Occipital lobe (tissue), 2 donors: ENCODE measurements at regions not wholly inside any gene's neighbourhood (a gene's known extent, or its start where the extent isn't known, plus 50 kb on each side); places are given as distances from the start of the nearest gene placed in this dataset. TPM values are rescaled to one million over a fixed set of nuclear protein-coding genes. Genes with fewer than 3 reads are reported as not detected.
"Not testable (repeated sequence)": the region's sequence is repeated elsewhere in the genome, so short reads cannot be mapped to it uniquely, and the experiment has no call there.

ENCODE experiments used
- DNase-seq: peaks from one replicate; lab custom pipeline; 2025; lab: John Stamatoyannopoulos, UW
- small RNA-seq: library from RNA; depleted of rRNA; stranded (forward); fragments of <200 nt; gene quantifications from one replicate; pipeline ENCODE3, GENCODE V24; 2014

DNA sequence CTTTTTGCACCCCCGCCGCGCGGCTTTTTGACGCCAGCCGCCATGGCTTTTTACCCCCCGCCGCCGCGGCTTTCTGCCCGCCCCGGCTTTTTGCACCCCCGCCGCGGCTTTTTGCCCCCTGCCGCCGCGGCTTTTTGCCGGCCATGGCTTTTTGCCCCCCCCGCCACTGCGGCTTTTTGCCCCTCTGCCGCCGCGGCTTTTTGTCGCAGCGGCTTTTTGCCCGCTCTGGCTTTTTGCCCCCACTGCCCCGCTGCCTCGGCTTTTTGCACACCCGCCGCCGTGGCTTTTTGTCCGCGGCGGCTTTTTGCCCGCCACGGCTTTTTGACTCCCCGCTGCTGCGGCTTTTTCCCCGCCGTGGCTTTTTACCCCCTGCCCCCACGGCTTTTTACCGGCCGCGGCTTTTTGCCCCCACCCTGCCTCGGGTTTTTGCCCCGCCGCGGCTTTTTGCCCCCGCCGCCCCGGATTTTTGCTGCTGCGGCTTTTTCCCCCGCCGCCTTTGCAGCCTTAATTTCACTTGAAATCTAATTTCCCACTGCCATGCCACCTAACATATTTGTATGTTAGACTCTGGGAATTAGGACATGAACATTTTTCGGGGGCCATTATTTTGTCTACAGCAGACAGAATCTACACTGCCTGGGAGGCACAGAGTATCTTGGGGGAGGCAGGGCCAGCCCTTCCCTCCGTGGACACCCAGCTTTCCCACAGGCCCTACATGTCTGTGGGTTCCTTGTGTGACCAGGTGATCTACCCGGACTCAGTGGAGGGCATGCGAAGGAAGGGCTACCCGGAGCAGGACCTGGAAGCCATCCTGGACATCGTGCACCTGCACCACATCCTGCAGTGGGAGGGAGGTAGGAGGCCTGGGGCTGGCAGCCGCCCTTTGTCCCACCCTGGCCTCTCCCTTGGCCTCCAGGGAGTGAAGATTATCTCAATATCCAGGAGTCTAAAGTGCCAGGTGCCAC is 3031.0 kb upstream of the TEKT4 start:
- DNase-seq: no peak

DNA sequence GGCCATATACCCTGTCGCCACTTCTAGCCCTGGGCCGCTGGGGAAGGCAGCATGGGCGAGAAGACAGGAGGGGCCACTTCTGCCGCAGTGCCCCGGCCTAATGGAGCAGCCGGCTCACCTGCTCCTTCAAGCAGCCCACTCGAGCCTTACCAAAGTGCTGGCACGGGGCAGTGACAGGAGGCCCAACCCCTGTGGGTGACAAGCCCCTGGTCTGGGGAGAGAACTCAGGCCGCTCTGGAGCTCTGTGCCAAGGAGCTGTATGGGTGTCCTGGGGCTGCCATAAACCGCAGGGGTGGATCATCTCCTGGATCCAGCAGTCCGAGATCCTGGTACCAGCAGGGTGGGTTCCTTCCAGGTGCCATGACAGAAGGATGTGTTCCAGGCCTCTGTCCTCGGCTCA is 3029.0 kb upstream of the TEKT4 start:
- not testable (repeated sequence) for DNase-seq

DNA sequence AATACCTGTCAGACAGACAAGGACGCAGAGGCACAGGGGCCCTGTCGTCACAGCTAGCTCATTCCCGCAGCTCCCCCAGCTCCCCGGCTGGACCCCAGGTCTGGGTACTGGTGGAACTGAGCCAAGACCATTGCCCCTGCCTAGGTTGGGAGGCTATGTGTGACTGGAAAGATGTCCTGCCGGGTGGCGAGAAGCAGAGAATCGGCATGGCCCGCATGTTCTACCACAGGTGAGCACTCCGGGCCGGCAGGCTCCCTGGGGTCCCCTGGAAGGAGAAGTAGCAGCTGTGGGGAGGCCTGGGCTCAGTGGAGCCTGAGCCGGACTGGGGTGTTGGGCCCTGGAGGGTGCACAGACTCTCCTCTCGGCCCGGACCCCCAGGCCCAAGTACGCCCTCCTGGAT is 3028.3 kb upstream of the TEKT4 start:
- DNase-seq: not testable (repeated sequence)

DNA sequence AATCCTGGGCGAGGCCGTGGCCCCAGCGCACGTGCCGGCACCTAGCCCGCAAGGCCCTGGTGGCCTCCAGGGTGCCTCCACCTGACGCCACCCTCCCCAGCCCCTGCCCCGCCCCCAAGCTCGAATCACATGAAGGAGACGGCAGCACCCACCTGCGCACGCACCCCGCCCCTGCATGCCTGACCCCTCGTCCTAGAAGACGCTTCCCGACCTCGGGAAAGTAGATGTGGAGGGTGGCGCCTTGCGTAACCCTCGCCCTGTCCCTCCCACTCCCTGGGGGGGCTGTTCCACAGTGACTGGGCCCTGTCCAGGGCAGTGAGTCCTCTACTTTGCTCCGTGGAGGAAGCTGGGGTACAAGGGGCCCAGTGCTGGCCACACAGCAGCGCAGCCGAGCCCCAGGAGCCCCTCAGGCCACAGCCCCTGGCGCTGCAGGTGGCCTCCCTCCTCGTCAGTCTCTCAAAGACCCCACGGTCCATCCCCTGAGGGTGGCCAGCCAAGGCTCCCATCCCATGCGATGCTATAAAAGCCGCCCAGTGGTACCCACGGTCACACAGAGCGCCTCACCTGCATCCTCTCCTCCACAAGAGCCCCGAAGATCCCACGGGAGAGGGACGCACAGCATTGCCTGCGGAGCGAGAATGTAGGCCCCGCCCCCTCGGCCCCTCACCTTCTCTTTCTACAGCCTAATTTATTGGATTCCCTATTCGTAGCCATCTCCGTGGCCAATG is 3027.3 kb upstream of the TEKT4 start:
- not testable (repeated sequence) for DNase-seq

DNA sequence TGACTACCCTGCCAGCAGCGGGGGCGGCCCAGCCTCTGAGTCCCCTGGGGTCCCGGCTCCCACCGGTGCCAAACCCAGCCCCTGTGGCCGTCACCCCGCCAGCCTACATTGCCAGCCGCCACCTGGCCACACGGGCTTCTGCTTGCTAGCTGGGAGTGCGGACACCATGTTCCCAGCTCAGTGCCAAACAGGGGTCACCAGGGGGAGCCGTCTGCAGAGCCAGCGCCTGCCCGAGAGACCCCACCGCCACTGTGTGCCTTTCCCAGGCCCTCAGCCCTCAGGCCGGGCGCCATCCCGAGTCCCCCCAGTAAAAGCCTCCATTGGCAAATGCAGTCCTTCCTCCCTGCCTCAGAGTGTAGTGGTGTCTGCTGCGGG is 3026.8 kb upstream of the TEKT4 start:
- DNase-seq: not testable (repeated sequence)

DNA sequence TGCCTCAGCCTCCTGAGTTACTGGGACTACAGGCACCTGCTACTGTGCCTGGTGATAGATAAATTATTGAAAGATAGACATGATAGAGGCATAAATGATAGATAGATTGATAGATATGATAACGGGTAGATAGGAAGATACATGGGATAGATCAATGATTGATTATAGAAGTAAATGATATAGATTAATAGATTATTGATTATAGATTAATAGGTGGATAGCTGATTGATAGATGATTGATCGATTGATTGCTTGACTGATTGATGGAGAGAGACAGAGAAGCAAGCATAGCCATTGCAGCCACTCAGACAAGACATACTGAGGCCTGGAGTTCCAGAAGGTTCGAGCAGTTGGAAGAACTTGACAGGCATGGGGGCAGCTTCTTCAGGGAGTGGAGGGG is 3024.8 kb upstream of the TEKT4 start:
- DNase-seq: not testable (repeated sequence)

DNA sequence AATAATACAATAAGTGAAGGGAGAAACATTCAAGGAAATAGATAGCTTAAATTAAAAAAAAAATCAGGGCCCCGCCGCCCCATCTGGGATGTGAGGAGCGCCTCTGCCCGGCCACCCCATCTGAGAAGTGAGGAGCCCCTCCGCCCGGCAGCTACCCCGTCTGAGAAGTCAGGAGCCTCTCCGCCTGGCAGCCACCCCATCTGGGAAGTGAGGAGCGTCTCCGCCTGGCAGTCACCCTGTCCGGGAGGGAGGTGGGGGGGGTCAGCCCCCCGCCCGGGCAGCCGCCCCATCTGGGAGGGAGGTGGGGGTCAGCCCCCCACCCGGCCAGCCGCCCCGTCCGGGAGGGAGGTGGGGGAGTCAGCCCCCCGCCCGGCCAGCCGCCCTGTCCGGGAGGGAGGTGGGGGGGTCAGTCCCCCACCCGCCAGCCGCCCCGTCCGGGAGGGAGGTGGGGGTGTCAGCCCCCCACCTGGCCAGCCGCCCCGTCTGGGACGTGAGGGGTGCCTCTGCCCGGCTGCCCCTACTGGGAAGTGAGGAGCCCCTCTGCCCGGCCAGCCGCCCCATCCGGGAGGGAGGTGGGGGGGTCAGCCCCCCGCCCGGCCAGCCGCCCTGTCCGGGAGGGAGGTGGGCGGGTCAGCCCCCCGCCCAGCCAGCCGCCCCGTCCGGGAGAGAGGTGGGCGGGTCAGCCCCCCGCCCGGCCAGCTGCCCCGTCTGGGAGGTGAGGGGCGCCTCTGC is 3019.4 kb upstream of the TEKT4 start:
- not testable (repeated sequence) for DNase-seq

DNA sequence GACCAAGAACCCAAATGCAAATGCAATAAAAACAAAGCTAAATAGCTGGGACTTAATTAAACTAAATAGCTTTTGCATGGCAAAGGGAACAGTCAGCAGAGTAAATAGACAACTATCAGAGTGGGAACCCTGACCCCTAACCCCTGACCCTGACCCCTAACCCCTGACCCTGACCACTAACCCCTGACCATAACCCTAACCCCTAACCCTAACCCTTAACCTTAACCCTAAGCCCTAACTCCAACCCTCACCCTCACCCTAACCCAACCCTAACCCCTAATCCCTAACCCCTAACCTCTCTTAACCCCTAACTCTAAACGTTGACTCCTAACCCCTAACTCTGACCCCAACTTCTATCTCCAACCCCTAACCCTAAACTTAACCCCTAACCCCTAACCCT is 3014.3 kb upstream of the TEKT4 start:
- DNase-seq: not testable (repeated sequence)

DNA sequence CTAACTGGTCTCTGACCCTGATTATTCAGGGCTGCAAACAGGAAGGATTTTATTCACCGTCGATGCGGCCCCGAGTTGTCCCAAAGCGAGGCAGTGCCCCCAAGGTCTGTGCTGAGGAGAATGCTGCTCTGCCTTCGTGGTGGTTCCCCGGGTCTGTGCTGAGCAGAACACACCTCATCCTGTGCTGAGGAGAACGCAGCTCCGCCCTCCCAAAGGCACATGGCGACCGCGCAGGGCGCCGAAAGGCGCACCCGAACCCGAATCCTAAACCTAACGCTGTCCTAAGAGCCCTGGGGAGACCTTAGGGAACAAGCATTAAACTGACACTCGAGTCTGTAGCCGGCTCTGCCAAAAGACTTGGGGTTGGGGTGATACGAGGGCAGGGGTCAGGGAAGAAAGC is 3013.5 kb upstream of the TEKT4 start:
- DNase-seq: not testable (repeated sequence)

DNA sequence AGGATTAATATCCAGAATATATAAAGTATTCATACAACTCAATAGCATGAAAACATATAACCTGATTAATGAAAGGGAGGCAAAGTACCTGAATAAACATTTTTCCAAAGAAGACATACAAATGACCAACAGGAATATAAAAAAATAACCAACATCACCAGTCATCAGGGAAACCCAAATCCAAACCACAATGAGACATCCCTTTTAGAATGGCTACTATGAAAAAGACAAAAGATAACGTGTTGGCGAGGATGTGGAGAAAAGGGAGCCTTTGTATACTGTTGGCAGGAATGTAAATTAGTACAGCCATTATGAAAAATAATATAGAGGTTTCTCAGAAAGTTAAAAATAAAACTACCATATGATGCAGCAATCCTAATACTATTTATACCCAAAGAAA is 2999.5 kb upstream of the TEKT4 start:
- DNase-seq: not testable (repeated sequence)

DNA sequence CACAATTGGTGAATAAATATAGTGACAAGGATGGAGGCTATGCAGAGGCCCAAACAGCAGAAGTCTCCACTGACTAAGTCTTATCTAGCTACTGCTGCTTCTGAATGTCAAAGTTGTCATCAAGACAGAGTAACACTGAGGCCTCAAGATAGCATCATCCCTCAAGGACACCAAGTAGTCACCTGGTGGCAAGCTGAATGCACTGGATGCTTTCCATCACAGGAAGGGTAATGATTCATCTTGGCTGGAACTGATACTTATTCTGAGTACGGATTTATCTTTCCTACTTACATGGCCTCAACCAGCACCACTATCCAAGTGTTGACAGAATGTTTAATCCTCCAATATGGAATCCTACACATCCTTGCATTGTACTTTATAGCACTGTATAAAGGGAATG is 2997.8 kb upstream of the TEKT4 start:
- DNase-seq: not testable (repeated sequence)

DNA sequence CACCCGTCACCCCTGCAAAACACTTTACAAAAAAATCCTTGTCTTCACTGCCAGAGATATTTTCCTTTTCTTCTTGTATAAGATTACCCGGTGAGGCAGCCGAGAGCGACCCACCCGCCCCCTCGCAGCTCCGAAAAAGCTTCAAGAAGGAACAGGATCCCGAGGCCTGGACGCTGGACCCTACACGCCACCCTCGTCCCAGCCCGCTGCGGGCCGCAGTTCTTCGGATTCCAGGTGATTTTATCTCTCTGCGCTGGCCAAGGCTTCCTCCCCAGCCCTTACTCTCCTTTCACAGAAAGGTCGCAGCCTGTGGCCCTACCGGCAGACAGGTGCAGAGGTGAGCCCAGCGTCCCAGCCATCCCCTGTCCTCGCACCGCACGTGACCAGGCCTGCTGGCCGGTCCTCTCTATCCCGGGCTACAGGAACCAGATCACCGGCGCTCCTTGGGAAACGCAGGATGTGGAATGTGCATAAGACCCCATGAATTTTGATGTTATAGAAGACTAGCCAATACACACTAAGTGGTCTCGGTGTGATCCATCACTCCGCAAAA is 2993.5 kb upstream of the TEKT4 start:
- DNase-seq: not testable (repeated sequence)

DNA sequence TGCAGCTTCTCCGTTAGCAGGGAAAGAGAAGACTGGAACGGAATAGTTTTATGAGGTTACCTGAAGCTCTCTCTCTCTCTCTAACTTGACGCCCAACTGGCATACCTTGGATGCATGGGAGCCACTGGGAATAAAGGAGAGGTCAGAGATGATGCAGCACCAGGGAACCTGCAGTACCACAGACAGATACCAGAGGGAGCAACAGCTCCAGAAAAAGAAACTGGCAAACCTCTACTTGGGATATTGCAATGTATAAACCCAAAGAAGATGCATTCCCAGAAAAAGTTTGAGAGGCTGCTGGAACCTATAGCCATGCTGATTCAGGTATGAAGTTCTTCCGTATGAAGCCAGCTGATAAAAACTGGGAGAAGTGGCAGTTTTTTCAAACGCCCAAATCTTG is 2976.1 kb upstream of the TEKT4 start:
- DNase-seq: not testable (repeated sequence)

DNA sequence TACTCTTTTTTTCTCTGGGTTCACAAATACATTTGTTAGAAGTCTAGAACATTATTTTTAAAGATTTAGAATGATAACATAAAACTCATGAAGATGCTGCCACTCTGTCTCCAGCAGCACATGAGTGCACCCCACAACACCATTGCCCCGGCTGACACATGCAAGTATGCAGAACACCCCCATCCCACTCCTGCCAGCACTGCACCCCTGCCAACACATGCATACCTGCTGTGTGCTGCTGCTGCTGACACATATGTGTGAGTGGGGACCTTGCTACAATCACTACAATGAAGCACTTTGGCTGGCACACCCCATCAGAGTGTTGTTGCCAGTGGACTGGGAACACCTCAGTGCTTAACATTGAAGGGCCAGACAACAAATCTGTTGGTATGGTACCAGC is 2953.6 kb upstream of the TEKT4 start:
- not testable (repeated sequence) for DNase-seq

Small RNA genes lying in the stretch of these regions (small RNA-seq; reads per million reads assigned to genes)
- gene AC127391.1: not detected
